CD4-positive, alpha-beta T cell treated with Interleukin-6 for 4 hours (primary cell): ENCODE measurements at regions not wholly inside any gene's neighbourhood (a gene's known extent, or its start where the extent isn't known, plus 50 kb on each side); places are given as distances from the start of the nearest gene placed in this dataset.

Source experiments
- DNase-seq: peaks from one replicate; pipeline ENCODE4 v3.0.0-alpha.2; 2020; ENCODE audit warnings: mixed read lengths

GRCh38 chr15:95556225-95556624 is 774.3 kb upstream of the NR2F2 start:
- no peak for DNase-seq

GRCh38 chr15:95556866-95557225 is 773.7 kb upstream of the NR2F2 start:
- DNase-seq = no peak

- no peak for DNase-seq
Measured at GRCh38 chr15:95557226-95558046, 773.1 kb upstream of the NR2F2 start.

- no peak for DNase-seq
Measured at GRCh38 chr15:95558131-95558530, 772.4 kb upstream of the NR2F2 start.

- DNase-seq = no peak
Measured at GRCh38 chr15:95558916-95559315, 771.6 kb upstream of the NR2F2 start.

GRCh38 chr15:95559875-95560394 is 770.6 kb upstream of the NR2F2 start:
- no peak for DNase-seq

GRCh38 chr15:95561463-95561862 is 769.0 kb upstream of the NR2F2 start:
- DNase-seq = no peak

- DNase-seq = no peak
Measured at GRCh38 chr15:95563634-95564033, 766.9 kb upstream of the NR2F2 start.

GRCh38 chr15:95565016-95565600 is 765.4 kb upstream of the NR2F2 start:
- DNase-seq = no peak

- DNase-seq = no peak
Measured at GRCh38 chr15:95565690-95566089, 764.8 kb upstream of the NR2F2 start.

GRCh38 chr15:95567686-95568085 is 762.8 kb upstream of the NR2F2 start:
- DNase-seq = no peak

GRCh38 chr15:95574053-95574452 is 756.4 kb upstream of the NR2F2 start:
- DNase-seq = no peak

GRCh38 chr15:95577927-95578326 is 752.6 kb upstream of the NR2F2 start:
- DNase-seq = no peak

GRCh38 chr15:95580121-95580520 is 750.4 kb upstream of the NR2F2 start:
- DNase-seq = no peak

- no peak for DNase-seq
Measured at GRCh38 chr15:95581595-95581994, 748.9 kb upstream of the NR2F2 start.

- DNase-seq = no peak
Measured at GRCh38 chr15:95584088-95584487, 746.4 kb upstream of the NR2F2 start.

- no peak for DNase-seq
Measured at GRCh38 chr15:95588056-95588455, 742.4 kb upstream of the NR2F2 start.

GRCh38 chr15:95590533-95591044 is 739.9 kb upstream of the NR2F2 start:
- no peak for DNase-seq

- no peak for DNase-seq
Measured at GRCh38 chr15:95591270-95591669, 739.2 kb upstream of the NR2F2 start.

- DNase-seq = no peak
Measured at GRCh38 chr15:95591886-95592285, 738.6 kb upstream of the NR2F2 start.

- DNase-seq = no peak
Measured at GRCh38 chr15:95594496-95594895, 736.0 kb upstream of the NR2F2 start.

- no peak for DNase-seq
Measured at GRCh38 chr15:95595759-95596158, 734.7 kb upstream of the NR2F2 start.

GRCh38 chr15:95596496-95596895 is 734.0 kb upstream of the NR2F2 start:
- no peak for DNase-seq

- no peak for DNase-seq
Measured at GRCh38 chr15:95598251-95598855, 732.1 kb upstream of the NR2F2 start.
